ENCODE measurements at regions not wholly inside any gene's neighbourhood (a gene's known extent, or its start where the extent isn't known, plus 50 kb on each side); places are given as distances from the start of the nearest gene placed in this dataset.
A peak's percentile ranks its signal among the peaks of the same experiment; 100 is the strongest.

DNA sequence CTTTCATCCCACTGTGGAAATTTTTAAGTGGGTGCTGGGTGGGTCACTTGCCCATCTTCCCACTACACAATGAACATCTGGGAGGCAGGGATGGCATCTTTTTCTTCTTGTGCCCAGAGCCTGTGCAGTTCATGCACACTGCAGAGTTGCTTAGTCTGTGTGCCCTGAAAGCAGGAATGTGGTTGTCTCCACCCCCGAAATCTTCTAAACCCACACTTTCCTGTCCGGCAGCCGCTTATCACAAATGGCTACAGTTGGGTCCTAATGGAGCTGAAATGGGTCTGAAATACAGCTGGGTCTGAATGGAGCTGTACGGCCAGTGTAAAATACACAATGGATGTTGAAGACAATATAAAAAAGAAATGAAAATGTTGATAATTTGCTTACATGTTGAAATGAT, 112.1 kb upstream of the PMEPA1 start:
- DNase-seq (ENCODE audit: low read depth in 1 of 2, low spot score in 1 of 2) (no peak), ATAC-seq (no peak), FAIRE-seq (no peak)
- ChIA-PET POLR2A (no interaction called here), CTCF (interaction anchor here (1.1 kb wide), 1 partner anchor 40 kb away, joined by 3 read pairs; no protein-coding TSS in a partner anchor)
- H3K27ac ChIP-seq: no peak overlapping the region
- H3K4me2 ChIP-seq: no peak overlapping the region
- TF ChIP-seq RNF2 (IDR thresholded peaks at IDR 0.05; ENCODE audit: borderline replicate concordance, low read depth) (no peak), KDM1A (IDR thresholded peaks at IDR 0.05; ENCODE audit: low read depth) (no peak), NR3C1 (IDR thresholded peaks at IDR 0.05) (no peak), CBX2 (IDR thresholded peaks at IDR 0.05; ENCODE audit: borderline replicate concordance, low read depth) (no peak), CEBPB (IDR thresholded peaks at IDR 0.05) (no peak), NPAS2 (CRISPR knock-in tag; IDR thresholded peaks at IDR 0.05; ENCODE audit: borderline replicate concordance) (no peak), ESRRA (IDR thresholded peaks at IDR 0.05; ENCODE audit: borderline replicate concordance, low read length) (no peak), HOXB5 (CRISPR knock-in tag; IDR thresholded peaks at IDR 0.05) (no peak), EHMT2 (IDR thresholded peaks at IDR 0.05; ENCODE audit: low read depth) (no peak), CBX8 (IDR thresholded peaks at IDR 0.05) (no peak), HEYL (CRISPR knock-in tag; IDR thresholded peaks at IDR 0.05) (no peak)
- TF ChIP-seq, protein P1, sequence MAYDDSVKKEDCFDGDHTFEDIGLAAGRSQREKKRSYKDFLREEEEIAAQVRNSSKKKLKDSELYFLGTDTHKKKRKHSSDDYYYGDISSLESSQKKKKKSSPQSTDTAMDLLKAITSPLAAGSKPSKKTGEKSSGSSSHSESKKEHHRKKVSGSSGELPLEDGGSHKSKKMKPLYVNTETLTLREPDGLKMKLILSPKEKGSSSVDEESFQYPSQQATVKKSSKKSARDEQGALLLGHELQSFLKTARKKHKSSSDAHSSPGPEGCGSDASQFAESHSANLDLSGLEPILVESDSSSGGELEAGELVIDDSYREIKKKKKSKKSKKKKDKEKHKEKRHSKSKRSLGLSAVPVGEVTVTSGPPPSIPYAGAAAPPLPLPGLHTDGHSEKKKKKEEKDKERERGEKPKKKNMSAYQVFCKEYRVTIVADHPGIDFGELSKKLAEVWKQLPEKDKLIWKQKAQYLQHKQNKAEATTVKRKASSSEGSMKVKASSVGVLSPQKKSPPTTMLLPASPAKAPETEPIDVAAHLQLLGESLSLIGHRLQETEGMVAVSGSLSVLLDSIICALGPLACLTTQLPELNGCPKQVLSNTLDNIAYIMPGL (CRISPR knock-in tag; IDR thresholded peaks at IDR 0.05; ENCODE audit: borderline replicate concordance): no peak
- TF ChIP-seq, protein P2, sequence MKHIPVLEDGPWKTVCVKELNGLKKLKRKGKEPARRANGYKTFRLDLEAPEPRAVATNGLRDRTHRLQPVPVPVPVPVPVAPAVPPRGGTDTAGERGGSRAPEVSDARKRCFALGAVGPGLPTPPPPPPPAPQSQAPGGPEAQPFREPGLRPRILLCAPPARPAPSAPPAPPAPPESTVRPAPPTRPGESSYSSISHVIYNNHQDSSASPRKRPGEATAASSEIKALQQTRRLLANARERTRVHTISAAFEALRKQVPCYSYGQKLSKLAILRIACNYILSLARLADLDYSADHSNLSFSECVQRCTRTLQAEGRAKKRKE (CRISPR knock-in tag; IDR thresholded peaks at IDR 0.05; ENCODE audit: low read depth): no peak
- TF ChIP-seq, protein P3, sequence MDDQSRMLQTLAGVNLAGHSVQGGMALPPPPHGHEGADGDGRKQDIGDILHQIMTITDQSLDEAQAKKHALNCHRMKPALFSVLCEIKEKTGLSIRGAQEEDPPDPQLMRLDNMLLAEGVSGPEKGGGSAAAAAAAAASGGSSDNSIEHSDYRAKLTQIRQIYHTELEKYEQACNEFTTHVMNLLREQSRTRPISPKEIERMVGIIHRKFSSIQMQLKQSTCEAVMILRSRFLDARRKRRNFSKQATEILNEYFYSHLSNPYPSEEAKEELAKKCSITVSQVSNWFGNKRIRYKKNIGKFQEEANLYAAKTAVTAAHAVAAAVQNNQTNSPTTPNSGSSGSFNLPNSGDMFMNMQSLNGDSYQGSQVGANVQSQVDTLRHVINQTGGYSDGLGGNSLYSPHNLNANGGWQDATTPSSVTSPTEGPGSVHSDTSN (IDR thresholded peaks at IDR 0.05): no peak
- TF ChIP-seq, protein P4, sequence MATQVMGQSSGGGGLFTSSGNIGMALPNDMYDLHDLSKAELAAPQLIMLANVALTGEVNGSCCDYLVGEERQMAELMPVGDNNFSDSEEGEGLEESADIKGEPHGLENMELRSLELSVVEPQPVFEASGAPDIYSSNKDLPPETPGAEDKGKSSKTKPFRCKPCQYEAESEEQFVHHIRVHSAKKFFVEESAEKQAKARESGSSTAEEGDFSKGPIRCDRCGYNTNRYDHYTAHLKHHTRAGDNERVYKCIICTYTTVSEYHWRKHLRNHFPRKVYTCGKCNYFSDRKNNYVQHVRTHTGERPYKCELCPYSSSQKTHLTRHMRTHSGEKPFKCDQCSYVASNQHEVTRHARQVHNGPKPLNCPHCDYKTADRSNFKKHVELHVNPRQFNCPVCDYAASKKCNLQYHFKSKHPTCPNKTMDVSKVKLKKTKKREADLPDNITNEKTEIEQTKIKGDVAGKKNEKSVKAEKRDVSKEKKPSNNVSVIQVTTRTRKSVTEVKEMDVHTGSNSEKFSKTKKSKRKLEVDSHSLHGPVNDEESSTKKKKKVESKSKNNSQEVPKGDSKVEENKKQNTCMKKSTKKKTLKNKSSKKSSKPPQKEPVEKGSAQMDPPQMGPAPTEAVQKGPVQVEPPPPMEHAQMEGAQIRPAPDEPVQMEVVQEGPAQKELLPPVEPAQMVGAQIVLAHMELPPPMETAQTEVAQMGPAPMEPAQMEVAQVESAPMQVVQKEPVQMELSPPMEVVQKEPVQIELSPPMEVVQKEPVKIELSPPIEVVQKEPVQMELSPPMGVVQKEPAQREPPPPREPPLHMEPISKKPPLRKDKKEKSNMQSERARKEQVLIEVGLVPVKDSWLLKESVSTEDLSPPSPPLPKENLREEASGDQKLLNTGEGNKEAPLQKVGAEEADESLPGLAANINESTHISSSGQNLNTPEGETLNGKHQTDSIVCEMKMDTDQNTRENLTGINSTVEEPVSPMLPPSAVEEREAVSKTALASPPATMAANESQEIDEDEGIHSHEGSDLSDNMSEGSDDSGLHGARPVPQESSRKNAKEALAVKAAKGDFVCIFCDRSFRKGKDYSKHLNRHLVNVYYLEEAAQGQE (IDR thresholded peaks at IDR 0.05): no peak
- 99% methylated on average over 4 of the region's 4 CpGs for WGBS (ENCODE audit: missing lambda C conversion rate)
- H3K4me3 ChIP-seq: no peak overlapping the region
- H3K9me3 ChIP-seq: no peaks in the 10 kb centered on the region
- H3K4me1 ChIP-seq: no peaks in the 10 kb centered on the region

DNA sequence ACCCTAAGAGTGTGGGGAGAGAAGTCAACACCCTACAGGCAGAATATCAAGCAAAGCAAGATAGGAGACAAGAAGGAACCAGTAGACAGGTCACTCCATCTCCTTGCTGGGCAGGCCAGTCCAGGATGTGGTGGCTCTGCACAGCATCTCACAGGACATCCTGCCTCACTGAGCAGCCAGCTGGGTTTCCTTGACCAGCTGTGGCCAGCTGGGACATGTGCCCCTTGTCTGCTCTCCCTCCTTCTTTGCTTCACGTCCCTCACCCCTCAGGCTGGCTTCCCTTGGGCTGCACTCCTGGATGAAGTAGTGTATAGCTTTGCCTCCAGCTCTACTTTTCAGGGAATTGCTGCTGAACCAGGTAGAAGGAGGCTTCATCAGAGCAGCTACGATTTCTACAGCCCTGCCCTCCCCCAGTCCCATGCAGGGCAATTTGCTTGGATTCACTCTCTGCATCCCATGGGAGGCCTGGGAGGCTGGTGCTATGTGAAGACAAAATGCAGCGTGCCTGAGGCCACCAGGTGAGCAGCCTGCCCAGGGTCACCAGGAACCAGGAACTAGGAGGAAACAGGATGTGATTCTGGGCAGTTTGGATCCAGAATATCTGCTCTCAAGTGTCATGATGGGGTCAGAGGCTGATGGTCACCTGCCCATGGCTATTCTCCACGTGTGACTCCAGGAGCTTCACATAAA, 110.0 kb upstream of the PMEPA1 start:
- 46% methylated on average over 4 of the region's 4 CpGs for WGBS (ENCODE audit: missing lambda C conversion rate)
- H3K4me2 ChIP-seq: no peak overlapping the region
- no peak for FAIRE-seq
- TF ChIP-seq ZSCAN20 (CRISPR knock-in tag; IDR thresholded peaks at IDR 0.05) (no peak), CHD2 (IDR thresholded peaks at IDR 0.05; ENCODE audit: low read length, partially characterized antibody) (no peak), HOXB13 (CRISPR knock-in tag; IDR thresholded peaks at IDR 0.05; ENCODE audit: low read depth) (no peak)
- TF ChIP-seq, protein P5, sequence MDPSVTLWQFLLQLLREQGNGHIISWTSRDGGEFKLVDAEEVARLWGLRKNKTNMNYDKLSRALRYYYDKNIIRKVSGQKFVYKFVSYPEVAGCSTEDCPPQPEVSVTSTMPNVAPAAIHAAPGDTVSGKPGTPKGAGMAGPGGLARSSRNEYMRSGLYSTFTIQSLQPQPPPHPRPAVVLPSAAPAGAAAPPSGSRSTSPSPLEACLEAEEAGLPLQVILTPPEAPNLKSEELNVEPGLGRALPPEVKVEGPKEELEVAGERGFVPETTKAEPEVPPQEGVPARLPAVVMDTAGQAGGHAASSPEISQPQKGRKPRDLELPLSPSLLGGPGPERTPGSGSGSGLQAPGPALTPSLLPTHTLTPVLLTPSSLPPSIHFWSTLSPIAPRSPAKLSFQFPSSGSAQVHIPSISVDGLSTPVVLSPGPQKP (IDR thresholded peaks at IDR 0.05; ENCODE audit: low read depth, low read length): no peak
- TF ChIP-seq, protein P3 (IDR thresholded peaks at IDR 0.05): no peak
- no peak overlapping the region for H3K4me3 ChIP-seq
- ChIA-PET POLR2A (no interaction called here), CTCF (interaction anchor here (1.5 kb wide), 1 partner anchor 9 kb away, joined by 4 read pairs; no protein-coding TSS in a partner anchor)
- H3K4me1 ChIP-seq: no peaks in the 10 kb centered on the region
- DNase-seq (ENCODE audit: low read depth in 1 of 2, low spot score in 1 of 2): no peak
- ATAC-seq: no peak
- H3K27ac ChIP-seq: peak overlapping the region in 1 of 2 experiments; percentile 45; a peak in 1 of 6 replicates
- H3K9me3 ChIP-seq: no peaks in the 10 kb centered on the region

All from A549 (cell line).